Glutamatergic neuron (in vitro differentiated cells): ENCODE measurements at regions not wholly inside any gene's neighbourhood (a gene's known extent, or its start where the extent isn't known, plus 50 kb on each side); places are given as distances from the start of the nearest gene placed in this dataset.

Source experiments
- DNase-seq: peaks from one replicate; pipeline ENCODE4 v3.0.0; 2022
- H3K27ac Mint-ChIP-seq: one replicate; pipeline ENCODE4 v1.8.0; 2020; ENCODE audit warnings: mild to moderate bottlenecking, mixed read lengths, inconsistent platforms; ENCODE audit not compliant: unreplicated experiment
- H3K27me3 Mint-ChIP-seq: one replicate; pipeline ENCODE4 v1.8.0; 2020; ENCODE audit warnings: mild to moderate bottlenecking, moderate library complexity, mixed read lengths, inconsistent platforms; ENCODE audit not compliant: unreplicated experiment
- H3K36me3 Mint-ChIP-seq: one replicate; pipeline ENCODE4 v1.8.0; 2020; ENCODE audit warnings: mild to moderate bottlenecking, mixed read lengths, inconsistent platforms; ENCODE audit not compliant: unreplicated experiment
- H3K4me1 Mint-ChIP-seq: one replicate; pipeline ENCODE4 v1.8.0; 2020; ENCODE audit warnings: mild to moderate bottlenecking, low read depth, mixed read lengths, inconsistent platforms; ENCODE audit not compliant: unreplicated experiment
- H3K4me3 Mint-ChIP-seq: one replicate; pipeline ENCODE4 v1.8.0; 2020; ENCODE audit warnings: mild to moderate bottlenecking, mixed read lengths, inconsistent platforms; ENCODE audit not compliant: unreplicated experiment
- H3K9me3 Mint-ChIP-seq: one replicate; pipeline ENCODE4 v1.8.0; 2020; ENCODE audit warnings: mild to moderate bottlenecking, moderate library complexity, mixed read lengths, inconsistent platforms; ENCODE audit not compliant: unreplicated experiment
- CTCF ChIP-seq: fragments of 200-600 bp; sonication (generic); IDR thresholded peaks from one replicate; pipeline ENCODE4 v1.5.0; 2021; ENCODE audit not compliant: partially characterized antibody, unreplicated experiment

DNA sequence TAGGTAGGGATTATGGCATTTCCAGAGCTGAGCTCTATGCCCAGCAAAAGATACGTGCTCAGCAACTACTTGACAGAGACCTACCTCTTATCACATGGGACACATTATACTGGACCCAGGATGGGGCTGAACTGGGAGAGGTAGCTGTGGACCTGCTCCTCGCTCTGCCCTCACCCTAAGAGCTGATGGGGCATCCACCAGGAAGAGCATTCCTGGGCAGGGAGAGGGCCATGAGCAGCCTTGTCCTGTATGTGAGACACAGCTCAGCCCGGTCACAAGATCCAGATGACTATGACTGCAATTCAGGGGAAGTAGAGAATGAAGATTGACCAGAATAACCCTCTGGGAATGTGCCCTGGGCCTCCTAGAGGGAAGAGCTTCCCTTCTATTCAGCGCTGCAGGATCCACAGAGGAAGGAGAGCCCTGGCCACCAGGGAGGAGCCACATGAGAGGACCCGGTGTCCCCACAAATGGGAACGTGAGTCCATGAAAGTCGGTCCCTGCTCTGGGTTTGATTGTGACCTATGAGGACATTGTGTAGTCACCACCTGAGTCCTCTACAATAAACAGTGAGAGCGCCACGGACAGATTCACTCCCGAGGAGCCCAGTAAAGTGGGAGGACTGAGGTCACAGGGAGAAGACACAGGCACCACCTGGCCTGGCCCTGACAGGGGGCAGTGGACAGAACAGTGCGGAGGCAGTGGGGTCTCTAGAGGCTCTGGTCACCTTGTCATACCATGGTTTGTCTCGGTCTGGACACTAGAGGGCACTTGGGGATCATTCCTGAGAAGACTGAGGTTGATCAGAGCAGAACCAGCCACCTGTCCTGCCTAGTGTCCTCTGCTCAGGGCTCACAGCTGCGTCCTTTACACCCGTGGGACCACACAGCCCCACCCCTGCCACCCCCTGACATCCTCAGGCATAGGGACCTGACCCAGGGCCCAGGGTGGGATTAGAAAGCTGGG, 99.5 kb downstream of the ZNF280B start:
- H3K27me3 Mint-ChIP-seq = peaks cover 11% of the 10 kb centered on the region
- DNase-seq = peak; percentile 58
- H3K4me1 Mint-ChIP-seq = peaks cover 11% of the 10 kb centered on the region
- peak; percentile 54 for TF ChIP-seq CTCF
- H3K9me3 Mint-ChIP-seq = peaks cover 13% of the 10 kb centered on the region
- H3K27ac Mint-ChIP-seq = no peak overlapping the region
- H3K36me3 Mint-ChIP-seq = peaks cover 23% of the 10 kb centered on the region
- H3K4me3 Mint-ChIP-seq = no peak overlapping the region

DNA sequence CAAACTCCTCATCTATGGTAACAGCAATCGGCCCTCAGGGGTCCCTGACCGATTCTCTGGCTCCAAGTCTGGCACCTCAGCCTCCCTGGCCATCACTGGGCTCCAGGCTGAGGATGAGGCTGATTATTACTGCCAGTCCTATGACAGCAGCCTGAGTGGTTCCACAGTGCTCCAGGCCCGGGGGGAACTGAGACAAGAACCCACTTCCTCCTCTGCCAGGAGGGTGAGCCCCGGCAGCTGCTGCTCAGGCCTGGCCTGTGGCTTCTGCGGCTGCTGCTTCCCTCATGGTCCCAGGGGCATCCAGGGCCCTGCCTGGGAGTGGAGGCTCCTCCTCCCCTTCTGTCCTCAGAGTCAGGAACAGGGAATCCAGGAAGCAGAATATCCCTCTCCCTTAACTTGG, 98.4 kb downstream of the ZNF280B start:
- Mint-ChIP-seq H3K36me3 (peaks cover 28% of the 10 kb centered on the region), H3K9me3 (peaks cover 13% of the 10 kb centered on the region), H3K4me1 (peaks cover 11% of the 10 kb centered on the region), H3K27me3 (peaks cover 11% of the 10 kb centered on the region), H3K27ac (peak overlapping the region; percentile 72), H3K4me3 (peak overlapping the region; percentile 45)
- peak; percentile 85 for DNase-seq
- TF ChIP-seq CTCF = no peak

DNA sequence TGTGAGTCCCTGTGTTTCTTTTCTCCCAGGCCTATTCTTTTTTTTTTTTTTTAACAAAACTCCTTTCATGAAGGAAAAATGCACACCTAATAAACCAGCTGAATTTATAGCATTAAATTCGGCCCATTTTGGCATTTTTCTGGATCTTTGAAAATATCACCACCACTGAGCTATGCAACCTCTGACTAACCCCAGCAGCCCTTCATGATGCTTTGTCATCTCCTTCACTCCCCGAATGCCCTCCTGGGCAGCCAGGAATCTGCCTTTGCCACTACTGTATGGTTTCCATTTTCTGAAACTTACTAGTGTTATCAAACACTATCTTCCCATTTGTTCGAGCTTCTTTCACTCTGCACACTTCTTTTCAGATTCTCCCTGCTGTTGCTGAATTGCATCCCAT, 97.9 kb downstream of the ZNF280B start:
- no peak for DNase-seq
- no peak for TF ChIP-seq CTCF
- H3K27me3 Mint-ChIP-seq = peaks cover 11% of the 10 kb centered on the region
- H3K36me3 Mint-ChIP-seq = peaks cover 26% of the 10 kb centered on the region
- peak overlapping the region; percentile 60 for H3K27ac Mint-ChIP-seq
- peaks cover 13% of the 10 kb centered on the region for H3K9me3 Mint-ChIP-seq
- peak overlapping the region; percentile 45 for H3K4me3 Mint-ChIP-seq
- peaks cover 11% of the 10 kb centered on the region for H3K4me1 Mint-ChIP-seq

DNA sequence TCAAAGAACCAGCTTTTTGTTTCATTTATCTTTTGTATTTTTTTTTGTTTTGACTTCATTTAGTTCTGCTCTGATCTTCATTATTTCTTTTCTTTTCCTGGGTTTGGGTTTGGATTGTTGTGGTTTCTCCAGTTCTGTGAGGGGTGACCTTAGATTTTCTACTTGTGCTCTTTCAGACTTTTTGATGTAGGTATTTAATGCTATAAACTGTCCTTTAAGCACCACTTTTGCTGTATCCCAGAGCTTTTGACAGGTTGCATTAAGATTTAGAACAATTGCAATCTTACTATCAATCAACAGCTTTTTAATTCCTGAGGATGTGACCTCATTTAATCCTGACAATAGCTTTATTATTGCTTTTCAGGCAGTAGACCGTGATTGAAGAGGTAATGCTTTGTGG, 94.3 kb downstream of the ZNF280B start:
- DNase-seq = no peak
- Mint-ChIP-seq H3K36me3 (peaks cover 25% of the 10 kb centered on the region), H3K4me3 (no peak overlapping the region), H3K4me1 (peaks cover 7% of the 10 kb centered on the region), H3K9me3 (peaks cover 13% of the 10 kb centered on the region), H3K27ac (no peak overlapping the region), H3K27me3 (peaks cover 7% of the 10 kb centered on the region)
- TF ChIP-seq CTCF = no peak

DNA sequence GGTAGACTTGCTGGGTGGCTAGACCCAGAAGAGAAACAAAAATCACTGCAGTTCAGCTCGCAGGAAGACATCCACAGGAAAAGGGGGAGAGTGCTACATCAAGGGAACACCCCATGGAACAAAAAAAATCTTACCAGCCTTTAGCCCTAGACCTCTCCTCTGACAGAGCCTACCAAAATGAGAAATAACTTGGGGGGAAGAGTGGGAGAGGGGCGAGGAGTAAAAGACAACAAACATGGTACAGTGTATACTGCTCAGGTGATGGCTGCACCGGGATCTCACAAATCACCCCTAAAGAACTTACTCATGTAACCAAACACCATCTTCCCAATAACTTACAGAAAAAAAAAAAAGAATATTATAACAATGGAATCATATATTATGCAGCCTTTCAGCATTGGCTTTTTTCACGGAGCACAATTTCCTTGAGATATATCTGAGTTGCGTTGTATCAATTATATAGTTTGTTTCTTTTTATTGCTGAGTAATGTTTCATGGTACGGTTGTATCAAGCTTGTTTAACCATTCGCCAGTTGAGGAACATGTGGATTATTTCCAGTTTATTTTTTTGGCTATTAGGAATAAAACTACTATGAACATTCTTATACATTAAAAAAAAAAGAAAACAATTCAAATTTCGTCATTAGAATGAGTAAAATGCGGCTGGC, 90.9 kb downstream of the ZNF280B start:
- no peak overlapping the region for H3K4me3 Mint-ChIP-seq
- H3K36me3 Mint-ChIP-seq = peaks cover 26% of the 10 kb centered on the region
- H3K27me3 Mint-ChIP-seq = peaks cover 16% of the 10 kb centered on the region
- TF ChIP-seq CTCF = no peak
- peaks cover 10% of the 10 kb centered on the region for H3K9me3 Mint-ChIP-seq
- H3K4me1 Mint-ChIP-seq = no peaks in the 10 kb centered on the region
- DNase-seq = no peak
- no peak overlapping the region for H3K27ac Mint-ChIP-seq
